ENCODE measurements at regions not wholly inside any gene's neighbourhood (a gene's known extent, or its start where the extent isn't known, plus 50 kb on each side); places are given as distances from the start of the nearest gene placed in this dataset.

DNA sequence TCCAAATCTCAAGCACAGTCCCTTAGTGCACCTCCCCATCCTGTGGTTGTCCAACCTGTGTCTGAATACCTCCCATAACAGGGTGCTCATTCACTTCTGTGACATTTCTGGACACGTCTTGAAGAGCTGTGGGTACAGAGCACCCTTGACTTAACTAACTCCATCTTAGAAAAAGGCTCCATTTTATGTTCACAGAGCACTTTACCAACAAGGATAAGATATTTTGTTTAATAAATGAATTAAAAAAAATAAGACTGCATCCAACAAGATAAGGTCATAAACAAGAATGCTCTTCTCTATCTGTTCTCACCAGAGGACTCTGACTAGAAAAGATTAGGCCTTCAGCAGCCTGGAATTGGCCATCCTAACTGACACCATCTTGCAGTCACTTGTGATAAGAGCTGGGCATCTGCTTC lies 335.2 kb upstream of the ZNF32 start:
- Histone ChIP-seq H2AFZ (ENCODE audit: low read depth) (no peak overlapping the region), H3K4me1 (ENCODE audit: control insufficient read depth in 1 of 2, insufficient read depth in 2 of 2, low read depth in 1 of 2, low read length in 1 of 2) (peaks cover 0 to 5% of the 10 kb centered on the region in 2 experiments; a peak in 1 of 4 replicates), H3K27ac (ENCODE audit: low read depth in 2 of 2, low read length in 1 of 2) (no peak overlapping the region), H4K20me1 (ENCODE audit: insufficient read depth) (no peaks in the 10 kb centered on the region), H3K9me3 (no peaks in the 10 kb centered on the region), H3K27me3 (ENCODE audit: insufficient read depth) (no peaks in the 10 kb centered on the region), H3K36me3 (replicated peaks in 1 of 2; ENCODE audit: control insufficient read depth in 1 of 2, insufficient read depth in 2 of 2, low read length in 1 of 2) (no peaks in the 10 kb centered on the region), H3K4me2 (no peak overlapping the region), H3F3A (replicated peaks; ENCODE audit: insufficient read depth) (no peaks in the 10 kb centered on the region), H3K4me3 (ENCODE audit: low read depth in 2 of 2, low read length in 1 of 2) (no peak overlapping the region), H3K9ac (no peak overlapping the region), H3K79me2 (ENCODE audit: insufficient read depth) (no peaks in the 10 kb centered on the region), H3K9me2 (no peaks in the 10 kb centered on the region)
- TF ChIP-seq REST (IDR thresholded peaks at IDR 0.05; ENCODE audit: low read depth, low read length) (no peak), PBX3 (IDR thresholded peaks at IDR 0.05) (no peak), MAX (IDR thresholded peaks at IDR 0.05; ENCODE audit: low read depth) (no peak), NRF1 (IDR thresholded peaks at IDR 0.05; ENCODE audit: low read depth, low read length) (no peak), FOSL2 (IDR thresholded peaks at IDR 0.05; ENCODE audit: borderline replicate concordance, low read depth) (no peak)
- ChIA-PET CTCF (interaction anchor here (1.4 kb wide), 1 partner anchor 294 kb away, joined by 8 read pairs; no protein-coding TSS in a partner anchor), POLR2A (no interaction called here)
- no peak for DNase-seq
- WGBS (ENCODE audit: low lambda C conversion rate): 20% methylated on average over 1 of the region's 1 CpG

DNA sequence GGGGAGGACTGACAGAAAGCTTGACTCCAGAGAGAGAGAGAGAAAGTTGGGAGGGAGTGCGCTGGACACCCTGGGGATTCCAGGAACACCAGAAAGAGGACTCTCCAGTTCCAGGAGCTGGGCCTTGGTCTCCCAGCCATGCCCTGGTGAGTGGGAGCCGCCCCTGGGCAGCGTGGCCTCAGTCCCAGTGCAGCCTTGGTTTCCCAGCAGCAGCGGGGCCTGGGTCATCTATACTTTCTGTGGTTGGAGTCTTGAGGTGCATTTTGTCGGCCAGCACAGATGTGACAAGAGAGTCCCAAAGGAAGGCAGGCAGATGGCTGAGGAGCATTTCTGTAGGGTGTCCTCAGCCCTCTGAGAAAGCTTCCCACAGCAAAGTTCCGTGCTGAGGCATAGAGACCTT lies 334.7 kb upstream of the ZNF32 start:
- Histone ChIP-seq H3F3A (replicated peaks; ENCODE audit: insufficient read depth) (no peaks in the 10 kb centered on the region), H2AFZ (ENCODE audit: low read depth) (no peak overlapping the region), H3K27me3 (ENCODE audit: insufficient read depth) (no peaks in the 10 kb centered on the region), H3K36me3 (replicated peaks in 1 of 2; ENCODE audit: control insufficient read depth in 1 of 2, insufficient read depth in 2 of 2, low read length in 1 of 2) (no peaks in the 10 kb centered on the region), H3K4me3 (ENCODE audit: low read depth in 2 of 2, low read length in 1 of 2) (no peak overlapping the region), H3K4me1 (ENCODE audit: control insufficient read depth in 1 of 2, insufficient read depth in 2 of 2, low read depth in 1 of 2, low read length in 1 of 2) (peaks cover 0 to 5% of the 10 kb centered on the region in 2 experiments; a peak in 1 of 4 replicates), H3K9me3 (no peaks in the 10 kb centered on the region), H4K20me1 (ENCODE audit: insufficient read depth) (no peaks in the 10 kb centered on the region), H3K4me2 (no peak overlapping the region), H3K79me2 (ENCODE audit: insufficient read depth) (no peaks in the 10 kb centered on the region), H3K9ac (no peak overlapping the region), H3K9me2 (no peaks in the 10 kb centered on the region), H3K27ac (ENCODE audit: low read depth in 2 of 2, low read length in 1 of 2) (no peak overlapping the region)
- TF ChIP-seq FOSL2 (IDR thresholded peaks at IDR 0.05; ENCODE audit: borderline replicate concordance, low read depth): no peak
- TF ChIP-seq TCF12 (IDR thresholded peaks at IDR 0.05): no peak
- no peak for TF ChIP-seq EZH2phosphoT487 (IDR thresholded peaks at IDR 0.05; ENCODE audit: borderline replicate concordance, low read depth)
- no peak for TF ChIP-seq MXI1 (IDR thresholded peaks at IDR 0.05; ENCODE audit: low read depth, low read length)
- TF ChIP-seq, protein P1, sequence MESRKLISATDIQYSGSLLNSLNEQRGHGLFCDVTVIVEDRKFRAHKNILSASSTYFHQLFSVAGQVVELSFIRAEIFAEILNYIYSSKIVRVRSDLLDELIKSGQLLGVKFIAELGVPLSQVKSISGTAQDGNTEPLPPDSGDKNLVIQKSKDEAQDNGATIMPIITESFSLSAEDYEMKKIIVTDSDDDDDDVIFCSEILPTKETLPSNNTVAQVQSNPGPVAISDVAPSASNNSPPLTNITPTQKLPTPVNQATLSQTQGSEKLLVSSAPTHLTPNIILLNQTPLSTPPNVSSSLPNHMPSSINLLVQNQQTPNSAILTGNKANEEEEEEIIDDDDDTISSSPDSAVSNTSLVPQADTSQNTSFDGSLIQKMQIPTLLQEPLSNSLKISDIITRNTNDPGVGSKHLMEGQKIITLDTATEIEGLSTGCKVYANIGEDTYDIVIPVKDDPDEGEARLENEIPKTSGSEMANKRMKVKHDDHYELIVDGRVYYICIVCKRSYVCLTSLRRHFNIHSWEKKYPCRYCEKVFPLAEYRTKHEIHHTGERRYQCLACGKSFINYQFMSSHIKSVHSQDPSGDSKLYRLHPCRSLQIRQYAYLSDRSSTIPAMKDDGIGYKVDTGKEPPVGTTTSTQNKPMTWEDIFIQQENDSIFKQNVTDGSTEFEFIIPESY (IDR thresholded peaks at IDR 0.05; ENCODE audit: borderline replicate concordance, low read depth): no peak
- no peak for TF ChIP-seq REST (IDR thresholded peaks at IDR 0.05; ENCODE audit: low read depth, low read length)
- no peak for TF ChIP-seq TEAD4 (IDR thresholded peaks at IDR 0.05; ENCODE audit: borderline replicate concordance, insufficient read depth)
- no peak for TF ChIP-seq RFX5 (IDR thresholded peaks at IDR 0.05; ENCODE audit: low read length)
- TF ChIP-seq GABPA (IDR thresholded peaks at IDR 0.05; ENCODE audit: low read depth): no peak
- no peak for TF ChIP-seq POLR2AphosphoS5 (IDR thresholded peaks at IDR 0.05; ENCODE audit: low read depth, low read length)
- TF ChIP-seq RCOR1 (IDR thresholded peaks at IDR 0.05; ENCODE audit: low read length): no peak
- TF ChIP-seq MEF2A (IDR thresholded peaks at IDR 0.05; ENCODE audit: borderline replicate concordance, low read depth): no peak
- no peak for TF ChIP-seq FOXJ3 (CRISPR knock-in tag; IDR thresholded peaks at IDR 0.05)
- TF ChIP-seq SMC3 (IDR thresholded peaks at IDR 0.05; ENCODE audit: low read depth, low read length): no peak
- WGBS (ENCODE audit: low lambda C conversion rate): 37% methylated on average over 6 of the region's 6 CpGs
- no peak for DNase-seq
- ChIA-PET POLR2A (no interaction called here), CTCF (no interaction called here)
